ENCODE measurements at regions not wholly inside any gene's neighbourhood (a gene's known extent, or its start where the extent isn't known, plus 50 kb on each side); places are given as distances from the start of the nearest gene placed in this dataset.

- DNase-seq = no peak
Observed at GRCh38 chr10:105494944-105495343, 853.9 kb downstream of the SORCS3 start.

- DNase-seq = no peak
Observed at GRCh38 chr10:105494303-105494702, 853.2 kb downstream of the SORCS3 start.

DNA sequence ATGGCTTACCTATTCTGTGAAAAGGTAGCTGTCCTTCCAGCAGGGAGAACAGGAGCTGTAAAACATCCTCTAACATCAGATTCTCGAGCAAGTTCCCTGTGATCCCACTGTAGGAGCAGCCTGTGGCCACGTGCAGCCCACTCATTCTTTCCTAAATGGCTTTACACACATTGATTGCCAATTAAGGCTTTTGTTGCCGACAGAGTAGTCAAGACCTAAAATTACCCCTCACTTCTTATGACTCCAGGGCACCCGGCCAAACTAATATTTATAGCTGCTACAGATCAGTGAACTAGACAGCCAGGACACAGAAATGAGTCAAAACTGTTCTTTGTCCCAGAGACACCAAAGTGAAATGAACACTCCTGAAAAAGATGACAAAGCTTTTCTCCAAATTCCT lies 832.1 kb downstream of the SORCS3 start:
- no peak for DNase-seq

DNA sequence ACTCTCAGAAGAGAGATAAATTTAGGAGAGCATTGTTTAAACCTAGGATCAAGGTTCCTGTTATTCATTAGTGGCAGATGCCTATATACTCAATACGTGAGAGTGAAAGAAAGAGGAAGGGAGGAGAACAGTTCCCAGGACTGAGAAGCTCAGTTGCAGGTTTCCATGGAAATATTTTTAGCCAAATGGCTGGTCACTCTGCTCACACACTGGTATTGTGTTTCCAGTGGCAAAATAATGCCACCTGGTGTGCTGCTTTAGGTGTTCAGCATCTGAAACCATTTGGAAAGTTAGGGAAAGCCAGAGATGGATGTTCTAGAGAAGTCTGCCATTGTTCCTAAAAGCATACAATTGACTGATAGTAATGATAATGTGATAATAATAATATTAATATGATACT lies 827.7 kb downstream of the SORCS3 start:
- DNase-seq = no peak

GRCh38 chr10:105466521-105466920 lies 825.4 kb downstream of the SORCS3 start:
- no peak for DNase-seq

DNA sequence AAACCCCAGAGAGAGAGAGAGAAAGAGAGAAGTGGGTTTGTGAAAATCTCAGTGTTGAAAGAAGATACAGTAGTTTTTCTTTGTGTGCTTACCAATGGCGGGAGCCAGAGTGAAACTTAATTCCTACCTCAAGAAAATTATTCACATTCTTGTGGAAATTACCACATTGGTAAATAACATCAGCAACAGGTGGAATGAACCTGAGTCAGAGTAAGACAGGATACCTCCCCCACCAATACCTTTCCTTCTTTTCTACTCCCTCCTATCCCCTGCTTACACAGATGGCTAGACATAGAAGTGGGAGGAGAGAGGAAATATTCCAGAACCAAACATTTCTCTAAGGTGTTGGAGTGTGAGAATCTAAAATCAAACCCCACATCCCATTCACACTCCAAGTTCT lies 793.9 kb downstream of the SORCS3 start:
- no peak for DNase-seq

GRCh38 chr10:105413997-105414396 lies 772.9 kb downstream of the SORCS3 start:
- DNase-seq = no peak

GRCh38 chr10:105409370-105409769 lies 768.3 kb downstream of the SORCS3 start:
- DNase-seq = no peak

GRCh38 chr10:105406488-105406887 lies 765.4 kb downstream of the SORCS3 start:
- DNase-seq = no peak

DNA sequence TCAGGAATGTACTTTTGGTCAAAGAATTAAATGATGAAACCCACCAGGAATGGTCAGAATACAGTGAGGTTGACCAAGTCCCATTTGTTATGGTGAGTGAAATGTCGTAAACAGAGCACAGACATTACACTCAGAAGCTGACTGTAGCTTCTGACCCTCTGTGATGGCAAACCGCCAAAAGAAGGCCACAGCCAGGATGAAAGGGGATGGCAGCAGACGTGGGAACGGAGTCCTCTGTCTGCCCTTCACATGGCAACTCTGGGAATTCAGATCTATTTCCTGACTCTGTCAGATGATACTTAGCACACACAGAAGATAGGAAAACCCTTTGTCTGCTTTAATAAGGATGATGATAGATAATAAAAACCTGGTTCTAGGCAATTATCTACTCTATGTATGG lies 757.1 kb downstream of the SORCS3 start:
- DNase-seq = no peak

DNA sequence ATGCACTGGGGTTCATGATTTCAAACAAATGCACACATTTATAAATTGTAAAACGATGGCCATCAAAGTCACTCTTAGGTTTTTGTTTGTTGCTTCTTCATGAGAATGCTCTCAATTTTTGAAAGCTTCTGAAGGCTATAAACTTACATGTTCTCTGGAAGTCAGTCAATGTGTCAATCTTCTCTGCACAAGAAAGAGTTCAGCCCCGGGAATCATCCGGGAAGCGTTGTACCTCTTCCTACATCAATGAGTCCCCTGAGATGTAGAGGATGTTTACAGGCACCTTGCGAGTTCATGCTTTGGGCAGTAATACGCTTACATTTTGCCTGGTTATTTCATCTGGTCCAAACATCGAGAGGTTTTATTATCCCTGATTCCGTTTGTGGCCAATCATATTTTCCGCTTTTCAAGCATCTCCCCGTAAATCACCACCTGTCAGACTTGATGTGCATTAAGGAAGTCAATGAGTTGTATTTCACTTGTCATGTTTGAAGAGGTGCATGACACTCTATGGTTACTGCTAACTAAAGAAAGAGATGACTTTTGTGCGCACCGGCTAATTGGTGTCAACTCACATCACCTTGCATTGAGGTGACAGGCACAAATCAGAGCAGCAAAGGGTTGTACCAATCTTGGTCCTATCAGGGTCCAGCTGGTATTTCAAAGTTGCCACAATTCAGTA lies 750.7 kb downstream of the SORCS3 start:
- DNase-seq = no peak

DNA sequence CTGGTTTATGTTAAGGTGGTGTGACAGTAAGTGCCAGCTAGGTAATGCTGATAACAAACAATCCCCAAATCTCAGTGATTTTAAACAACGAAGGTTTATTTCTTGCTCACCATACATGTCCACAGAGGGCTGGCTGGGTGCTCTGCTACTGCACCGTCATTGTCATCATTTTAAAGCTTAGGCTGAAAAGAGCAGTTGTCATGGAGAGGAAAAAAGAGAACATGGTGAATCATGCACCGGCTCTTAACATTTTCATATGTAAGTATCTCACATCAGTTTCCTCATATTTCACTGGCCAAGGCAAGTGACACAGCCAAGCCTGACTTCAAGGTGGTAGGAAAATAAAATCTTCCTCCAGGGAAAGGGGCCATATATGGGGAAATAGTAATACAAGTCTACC lies 746.9 kb downstream of the SORCS3 start:
- DNase-seq = no peak

DNA sequence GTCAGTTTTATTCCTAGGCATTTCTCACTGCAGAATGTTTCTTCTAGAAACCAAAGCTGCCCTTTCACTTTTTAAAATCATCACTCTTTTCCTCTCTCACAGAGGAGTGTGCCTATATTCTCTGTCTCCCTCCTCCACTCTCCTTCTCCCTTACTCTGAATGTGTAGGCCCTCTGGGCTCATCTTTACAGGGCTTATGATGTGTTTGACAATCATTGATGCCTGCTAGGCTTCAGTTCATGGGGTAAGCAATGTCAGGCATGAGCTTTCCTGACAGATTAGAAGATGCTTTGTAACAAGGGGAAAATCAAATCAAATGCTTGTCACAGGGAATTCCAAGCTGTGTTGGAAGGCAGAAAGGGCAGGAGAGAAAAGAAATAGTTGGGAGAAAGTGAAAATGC lies 742.9 kb downstream of the SORCS3 start:
- DNase-seq = no peak

DNA sequence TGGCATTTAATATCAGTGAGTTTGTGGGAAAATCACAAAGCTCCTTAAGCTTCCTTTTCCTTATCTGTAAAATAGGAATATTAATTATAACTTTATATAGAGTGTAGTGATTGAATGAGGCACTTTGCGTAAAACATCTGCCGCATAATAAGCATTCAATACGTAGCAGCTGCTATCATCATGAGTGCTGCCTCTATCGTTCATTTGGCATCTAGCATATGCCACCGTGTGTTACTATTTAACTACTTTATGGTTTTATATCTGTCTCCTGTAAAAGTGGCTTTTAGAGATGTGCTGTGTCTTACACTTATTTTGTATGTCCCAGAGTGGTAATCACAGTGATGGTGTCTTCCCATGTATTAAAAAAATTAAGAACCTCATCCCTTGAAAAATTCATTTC lies 729.6 kb downstream of the SORCS3 start:
- DNase-seq = no peak

GRCh38 chr10:105359708-105360107 lies 718.6 kb downstream of the SORCS3 start:
- no peak for DNase-seq

DNA sequence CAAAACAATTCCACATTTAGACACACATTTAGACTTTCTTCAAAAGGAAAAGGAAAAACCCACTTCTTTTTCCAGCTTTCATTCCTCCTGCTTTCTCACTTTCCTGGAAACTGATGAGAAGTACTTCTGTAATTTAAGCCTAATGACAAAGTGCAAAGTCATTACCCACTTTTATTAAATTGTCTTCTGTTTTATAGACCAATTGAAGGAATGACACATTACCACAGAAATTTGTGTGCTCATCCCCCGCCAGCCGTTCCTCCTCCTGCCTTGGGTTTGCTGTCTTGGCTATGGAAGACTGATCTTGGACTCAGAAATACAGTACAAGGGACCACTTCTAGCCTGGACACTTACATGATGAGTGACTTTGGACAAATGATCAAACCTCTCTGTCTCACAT lies 717.8 kb downstream of the SORCS3 start:
- no peak for DNase-seq

GRCh38 chr10:105356626-105357025 lies 715.5 kb downstream of the SORCS3 start:
- no peak for DNase-seq

GRCh38 chr10:105354010-105354409 lies 712.9 kb downstream of the SORCS3 start:
- no peak for DNase-seq

- DNase-seq = no peak
Observed at GRCh38 chr10:105352827-105353226, 711.7 kb downstream of the SORCS3 start.

DNA sequence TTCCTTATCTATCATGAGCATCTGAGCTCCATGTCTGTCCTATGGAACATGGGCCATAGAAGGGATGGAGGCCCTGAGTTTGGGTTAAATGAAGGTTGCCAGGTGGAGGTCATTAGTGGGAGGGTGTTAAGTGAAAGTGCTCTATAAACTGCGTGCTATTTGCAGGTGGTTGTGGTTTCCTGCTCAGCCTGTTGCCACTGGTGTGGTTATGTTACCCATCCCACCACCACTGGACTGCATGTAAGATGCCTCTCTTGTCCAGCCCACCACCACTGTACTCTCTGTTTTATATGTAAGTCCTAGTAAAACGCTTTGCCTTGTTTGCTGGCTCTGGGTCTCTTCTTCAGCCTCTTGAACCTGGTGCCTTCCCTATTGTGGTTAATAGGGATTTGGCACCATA lies 711.2 kb downstream of the SORCS3 start:
- DNase-seq = no peak

GRCh38 chr10:105351187-105351586 lies 710.1 kb downstream of the SORCS3 start:
- DNase-seq = no peak

GRCh38 chr10:105347487-105347886 lies 706.4 kb downstream of the SORCS3 start:
- no peak for DNase-seq

- no peak for DNase-seq
Observed at GRCh38 chr10:105342606-105343005, 701.5 kb downstream of the SORCS3 start.

DNA sequence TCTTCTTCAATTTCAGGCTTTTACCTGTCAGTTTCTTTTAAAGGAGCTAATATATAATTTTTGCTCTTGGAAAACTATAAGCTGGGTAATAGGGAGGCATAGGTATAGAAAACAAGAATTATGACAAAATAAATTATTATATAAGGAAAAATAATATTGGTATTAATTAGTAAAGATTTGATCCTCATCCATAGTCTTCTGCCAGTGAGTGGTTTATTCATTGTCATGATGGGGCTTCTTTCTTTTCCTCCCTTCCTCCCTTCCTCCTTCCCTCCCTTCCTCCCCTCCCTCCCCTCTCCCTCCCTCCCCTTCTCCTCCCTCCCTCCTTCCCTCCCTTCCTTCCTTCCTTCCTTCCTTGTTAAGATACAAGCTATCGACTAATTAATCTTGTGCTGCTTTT lies 698.6 kb downstream of the SORCS3 start:
- no peak for DNase-seq

GRCh38 chr10:105328503-105329133 lies 687.5 kb downstream of the SORCS3 start:
- no peak for DNase-seq
